Peyer's patch (tissue), 4 donors: ENCODE measurements at regions not wholly inside any gene's neighbourhood (a gene's known extent, or its start where the extent isn't known, plus 50 kb on each side); places are given as distances from the start of the nearest gene placed in this dataset.

ENCODE experiments used
- DNase-seq, 3 donors: peaks; one replicate each; pipeline ENCODE4 v3.0.0-alpha.2; 2017 to 2019
- H3K27ac ChIP-seq, 4 donors: fragments of 200-600 bp; sonication (generic); one replicate each; pipeline ENCODE4 v1.5.1; 2016 to 2019
- H3K27me3 ChIP-seq, 2 donors: fragments of 200-600 bp; sonication (generic); one replicate each; pipeline ENCODE4 v1.5.1; 2019
- H3K36me3 ChIP-seq, 3 donors: fragments of 200-600 bp; sonication (generic); one replicate each; pipeline ENCODE4 v1.5.1; 2016 to 2019
- H3K4me1 ChIP-seq, 4 donors: fragments of 200-600 bp; sonication (generic); one replicate each; pipeline ENCODE4 v1.5.1; 2016 to 2019
- H3K4me3 ChIP-seq, 4 donors: fragments of 200-600 bp; sonication (generic); 1 replicate in 3 of 4; 2 replicates in 1 of 4; pipeline ENCODE4 v1.5.1; 2016 to 2019; ENCODE audit warnings: mild to moderate bottlenecking in 1 of 4
- H3K9me3 ChIP-seq, 4 donors: fragments of 200-600 bp; sonication (generic); one replicate each; pipeline ENCODE4 v1.5.1; 2016 to 2019; ENCODE audit warnings: mild to moderate bottlenecking in 1 of 4
- CTCF ChIP-seq, 6 experiments: fragments of 450-650 bp in 4 of 6; fragments of 200-600 bp in 2 of 6; sonication (generic) in 1 of 6; IDR thresholded peaks; one replicate each; pipeline ENCODE4 v1.5.1; 2017 to 2019; ENCODE audit warnings: antibody characterized with exemption in 6 of 6, mild to moderate bottlenecking in 3 of 6, moderate library complexity in 1 of 6
- POLR2A ChIP-seq, 2 donors: fragments of 450-650 bp; IDR thresholded peaks; one replicate each; pipeline ENCODE4 v1.5.1; 2017; ENCODE audit warnings: antibody characterized with exemption in 2 of 2, mild to moderate bottlenecking in 2 of 2, moderate library complexity in 2 of 2

DNA sequence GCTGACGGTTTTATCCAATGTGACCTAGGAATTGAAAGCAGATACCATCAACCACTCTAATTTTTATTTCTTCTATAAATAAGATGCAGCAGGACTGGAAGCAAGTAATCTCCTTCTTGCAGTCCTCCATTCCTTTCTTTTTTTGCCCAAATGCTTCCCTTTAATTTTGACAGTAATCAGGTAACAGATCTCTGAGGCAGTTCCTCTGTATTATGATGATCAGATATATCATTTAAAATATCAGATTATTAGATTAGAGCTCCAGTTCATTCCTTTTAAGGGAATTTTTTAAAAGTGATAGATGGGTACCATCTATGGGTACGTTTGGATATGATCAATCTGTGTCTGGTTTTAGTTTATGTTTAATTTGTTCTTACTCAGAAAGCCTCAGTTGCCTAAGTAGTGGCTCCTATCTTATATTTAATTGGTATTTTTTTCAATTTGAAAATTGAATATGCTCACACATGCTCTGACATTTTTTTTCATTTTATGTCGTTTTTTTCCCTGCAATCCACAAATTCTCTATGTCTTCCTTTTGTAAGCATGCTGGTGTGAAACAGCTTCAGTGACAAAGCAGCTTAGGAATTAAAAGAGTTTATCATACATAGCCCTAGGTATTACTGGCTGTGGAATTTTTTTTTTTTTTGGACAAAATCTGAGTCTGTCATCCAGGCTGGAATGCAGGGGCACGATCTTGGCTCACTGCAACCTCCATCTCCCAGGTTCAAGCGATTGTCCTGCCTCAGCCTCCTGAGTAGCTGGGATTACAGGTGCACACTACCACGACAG lies 73.7 kb upstream of the ANK2 start:
- TF ChIP-seq POLR2A (IDR thresholded peaks at IDR 0.05) (no peak), CTCF (IDR thresholded peaks at IDR 0.05) (no peak)
- H3K27ac ChIP-seq, result no peak overlapping the region

GRCh38 chr4:112978691-112979472 lies 70.6 kb upstream of the ANK2 start:
- Histone ChIP-seq H3K9me3 (no peaks in the 10 kb centered on the region), H3K36me3 (no peaks in the 10 kb centered on the region), H3K27me3 (no peaks in the 10 kb centered on the region), H3K27ac (no peak overlapping the region), H3K4me3 (no peak overlapping the region), H3K4me1 (no peaks in the 10 kb centered on the region)
- no peak for TF ChIP-seq POLR2A (IDR thresholded peaks at IDR 0.05)
- TF ChIP-seq CTCF (IDR thresholded peaks at IDR 0.05), result no peak
- DNase-seq, result no peak

More for the DNA sequence above, 73.7 kb upstream of the ANK2 start:
- H3K36me3 ChIP-seq, result no peaks in the 10 kb centered on the region
- H3K27me3 ChIP-seq, result no peaks in the 10 kb centered on the region
- H3K9me3 ChIP-seq, result no peaks in the 10 kb centered on the region
- H3K4me3 ChIP-seq, result no peak overlapping the region
- DNase-seq, result no peak
- no peaks in the 10 kb centered on the region for H3K4me1 ChIP-seq

GRCh38 chr4:112979881-112980421 lies 69.5 kb upstream of the ANK2 start:
- H3K27me3 ChIP-seq, result no peaks in the 10 kb centered on the region
- TF ChIP-seq CTCF (IDR thresholded peaks at IDR 0.05) (no peak), POLR2A (IDR thresholded peaks at IDR 0.05) (no peak)
- no peaks in the 10 kb centered on the region for H3K4me1 ChIP-seq
- H3K27ac ChIP-seq, result no peak overlapping the region
- H3K36me3 ChIP-seq, result no peaks in the 10 kb centered on the region
- no peaks in the 10 kb centered on the region for H3K9me3 ChIP-seq
- H3K4me3 ChIP-seq, result no peak overlapping the region
- no peak for DNase-seq

DNA sequence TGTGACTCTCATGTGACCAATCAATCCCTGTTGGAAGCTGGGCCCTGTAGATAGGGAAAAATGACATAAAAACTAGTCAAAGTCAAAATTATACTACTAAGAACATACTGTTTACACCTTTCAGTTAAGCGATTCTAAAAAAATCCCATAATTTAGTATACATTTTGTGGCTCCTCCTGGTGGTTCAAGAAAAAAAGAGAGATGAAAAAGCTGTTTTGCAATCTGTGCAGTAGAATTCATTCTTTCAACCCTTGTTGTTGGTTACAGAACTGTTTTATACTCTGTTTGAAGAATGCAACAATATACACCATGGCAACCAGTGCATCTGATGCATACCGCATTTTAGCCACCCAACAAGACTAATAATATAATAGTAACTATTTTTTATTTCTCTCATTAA lies 66.8 kb upstream of the ANK2 start:
- Histone ChIP-seq H3K27me3 (no peaks in the 10 kb centered on the region), H3K4me1 (no peaks in the 10 kb centered on the region), H3K9me3 (no peaks in the 10 kb centered on the region), H3K4me3 (no peak overlapping the region), H3K27ac (no peak overlapping the region), H3K36me3 (no peaks in the 10 kb centered on the region)
- DNase-seq, result no peak
- TF ChIP-seq POLR2A (IDR thresholded peaks at IDR 0.05), result no peak
- no peak for TF ChIP-seq CTCF (IDR thresholded peaks at IDR 0.05)

- H3K27me3 ChIP-seq, result no peaks in the 10 kb centered on the region
- no peak overlapping the region for H3K27ac ChIP-seq
- no peaks in the 10 kb centered on the region for H3K4me1 ChIP-seq
- TF ChIP-seq CTCF (IDR thresholded peaks at IDR 0.05) (no peak), POLR2A (IDR thresholded peaks at IDR 0.05) (no peak)
- no peak overlapping the region for H3K4me3 ChIP-seq
- H3K36me3 ChIP-seq, result no peaks in the 10 kb centered on the region
- no peaks in the 10 kb centered on the region for H3K9me3 ChIP-seq
- DNase-seq, result no peak
Observed at GRCh38 chr4:112994732-112995464, 54.6 kb upstream of the ANK2 start.
